Stimulated activated naive CD8-positive, alpha-beta T cell treated with anti-CD3 and anti-CD28 coated beads, Interleukin-15, amount 100 ng/mL, for 72 hours (primary cell): ENCODE measurements at regions not wholly inside any gene's neighbourhood (a gene's known extent, or its start where the extent isn't known, plus 50 kb on each side); places are given as distances from the start of the nearest gene placed in this dataset.

Experiments used
- ATAC-seq: fragments of 150-1000 bp; cut with Tn5 transposase; 2 replicates; pipeline ENCODE4 v1.10.0; 2021; ENCODE audit warnings: mild to moderate bottlenecking, moderate library complexity
- DNase-seq, 2 donors: peaks; one replicate each; pipeline ENCODE4 v3.0.0; 2021 to 2022
- H3K27ac Mint-ChIP-seq, 2 donors: one replicate each; pipeline ENCODE4 v1.8.0; 2022; ENCODE audit warnings: mild to moderate bottlenecking in 2 of 2, mixed read lengths in 2 of 2, moderate library complexity in 2 of 2
- H3K27me3 Mint-ChIP-seq: one replicate; pipeline ENCODE4 v1.8.0; 2022; ENCODE audit warnings: mixed read lengths
- H3K4me1 Mint-ChIP-seq: one replicate; pipeline ENCODE4 v1.8.0; 2022; ENCODE audit warnings: mild to moderate bottlenecking, mixed read lengths
- H3K4me3 Mint-ChIP-seq, 2 donors: one replicate each; pipeline ENCODE4 v1.8.0; 2022; ENCODE audit warnings: mild to moderate bottlenecking in 2 of 2, mixed read lengths in 2 of 2, moderate library complexity in 1 of 2
- H3K9me3 Mint-ChIP-seq, 2 donors: one replicate each; pipeline ENCODE4 v1.8.0; 2022; ENCODE audit warnings: mixed read lengths in 2 of 2

- ATAC-seq (no peak), DNase-seq (no peak)
Observed at GRCh38 chr3:80233576-80233975, 465.8 kb upstream of the ROBO1 start.

DNA sequence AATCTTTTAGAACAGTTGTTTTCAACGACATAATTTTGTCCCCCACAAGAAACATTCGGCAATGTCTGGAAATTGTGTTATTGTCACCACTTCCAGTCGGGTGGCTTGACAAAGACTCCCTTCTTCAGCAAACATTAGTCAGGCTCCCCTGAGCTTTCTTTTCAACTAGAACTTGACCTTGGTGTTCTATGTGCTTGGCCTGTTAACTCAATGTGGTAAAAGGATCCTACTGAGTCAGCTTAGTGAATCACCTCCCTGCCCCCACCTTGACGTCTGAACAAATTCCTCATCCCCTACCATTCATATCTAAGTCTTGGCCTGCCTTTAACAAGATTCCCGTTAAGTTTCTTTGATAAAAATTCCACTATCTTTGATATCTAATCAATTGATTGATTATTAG, 465.0 kb upstream of the ROBO1 start:
- DNase-seq (no peak), ATAC-seq (no peak)
- H3K27me3 Mint-ChIP-seq: no peaks in the 10 kb centered on the region
- peaks cover 7 to 34% of the 10 kb centered on the region in 2 donors for H3K9me3 Mint-ChIP-seq
- no peak overlapping the region for H3K27ac Mint-ChIP-seq
- no peaks in the 10 kb centered on the region for H3K4me1 Mint-ChIP-seq
- H3K4me3 Mint-ChIP-seq: no peak overlapping the region

More at GRCh38 chr3:80233576-80233975, 465.8 kb upstream of the ROBO1 start:
- no peaks in the 10 kb centered on the region for H3K27me3 Mint-ChIP-seq
- H3K27ac Mint-ChIP-seq: no peak overlapping the region
- H3K4me3 Mint-ChIP-seq: no peak overlapping the region
- no peaks in the 10 kb centered on the region for H3K4me1 Mint-ChIP-seq
- H3K9me3 Mint-ChIP-seq: peaks cover 6 to 31% of the 10 kb centered on the region in 2 donors

GRCh38 chr3:80230962-80231361, 463.2 kb upstream of the ROBO1 start:
- Mint-ChIP-seq H3K27ac (no peak overlapping the region), H3K9me3 (peaks cover 10 to 34% of the 10 kb centered on the region in 2 donors), H3K27me3 (no peaks in the 10 kb centered on the region), H3K4me3 (no peak overlapping the region), H3K4me1 (no peaks in the 10 kb centered on the region)
- ATAC-seq (no peak), DNase-seq (no peak)

DNA sequence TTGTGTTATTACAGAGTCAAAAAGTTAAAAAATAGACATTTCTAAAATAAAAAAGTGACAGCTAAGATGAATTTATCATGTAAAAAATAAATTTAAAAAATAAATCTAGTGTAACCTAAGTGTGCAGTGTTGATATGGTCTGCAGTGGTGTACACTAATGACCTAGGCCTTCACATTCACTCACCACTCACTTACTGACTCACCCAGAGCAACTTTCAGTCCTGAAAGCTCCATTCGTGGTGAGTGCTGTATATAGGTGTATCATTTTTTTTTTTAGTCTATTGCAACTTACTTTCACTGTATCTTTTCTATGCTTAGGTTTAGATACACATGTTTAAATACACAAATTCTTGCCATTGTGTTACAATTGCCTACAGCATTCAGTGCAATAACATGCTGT, 459.4 kb upstream of the ROBO1 start:
- no peaks in the 10 kb centered on the region for H3K4me1 Mint-ChIP-seq
- H3K27ac Mint-ChIP-seq: no peak overlapping the region
- H3K27me3 Mint-ChIP-seq: no peaks in the 10 kb centered on the region
- ATAC-seq: no peak
- H3K4me3 Mint-ChIP-seq: no peak overlapping the region
- peaks cover 15 to 16% of the 10 kb centered on the region in 2 donors for H3K9me3 Mint-ChIP-seq
- DNase-seq: no peak

GRCh38 chr3:80215191-80215590, 447.4 kb upstream of the ROBO1 start:
- no peak overlapping the region for H3K27ac Mint-ChIP-seq
- no peak for DNase-seq
- no peaks in the 10 kb centered on the region for H3K27me3 Mint-ChIP-seq
- no peak overlapping the region for H3K4me3 Mint-ChIP-seq
- ATAC-seq: no peak
- H3K9me3 Mint-ChIP-seq: peaks cover 5 to 8% of the 10 kb centered on the region in 2 donors
- H3K4me1 Mint-ChIP-seq: no peaks in the 10 kb centered on the region

GRCh38 chr3:80213086-80213485, 445.3 kb upstream of the ROBO1 start:
- Mint-ChIP-seq H3K9me3 (peaks cover 5 to 8% of the 10 kb centered on the region in 2 donors), H3K4me1 (no peaks in the 10 kb centered on the region), H3K4me3 (no peak overlapping the region), H3K27me3 (no peaks in the 10 kb centered on the region), H3K27ac (no peak overlapping the region)
- DNase-seq (no peak), ATAC-seq (no peak)

DNA sequence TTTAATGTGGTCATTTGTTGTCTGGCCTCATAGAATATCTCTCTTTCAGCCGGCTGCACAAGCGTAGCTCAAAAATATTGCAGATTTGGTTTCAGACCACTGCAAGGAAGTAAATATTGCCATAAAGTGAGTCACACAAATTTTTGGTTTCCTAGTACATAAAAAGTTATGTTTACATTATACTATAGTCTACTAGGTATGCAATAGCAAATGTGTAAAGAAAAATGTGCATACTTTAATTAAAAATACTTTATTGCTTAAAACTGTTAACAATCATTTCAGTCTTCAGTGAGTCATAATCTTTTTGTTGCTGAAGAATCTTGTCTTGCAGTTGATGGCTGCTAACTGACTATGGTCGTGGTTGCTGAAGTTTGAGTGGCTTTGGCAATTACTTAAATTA, 425.1 kb upstream of the ROBO1 start:
- ATAC-seq (no peak), DNase-seq (no peak)
- Mint-ChIP-seq H3K4me1 (no peaks in the 10 kb centered on the region), H3K9me3 (peaks cover 13 to 15% of the 10 kb centered on the region in 2 donors), H3K27me3 (no peaks in the 10 kb centered on the region), H3K27ac (no peak overlapping the region), H3K4me3 (no peak overlapping the region)

- ATAC-seq (no peak), DNase-seq (no peak)
- H3K9me3 Mint-ChIP-seq: peaks cover 7 to 11% of the 10 kb centered on the region in 2 donors
- H3K4me1 Mint-ChIP-seq: no peaks in the 10 kb centered on the region
- H3K27me3 Mint-ChIP-seq: no peaks in the 10 kb centered on the region
- no peak overlapping the region for H3K27ac Mint-ChIP-seq
- H3K4me3 Mint-ChIP-seq: no peak overlapping the region
Observed at GRCh38 chr3:80190051-80190450, 422.3 kb upstream of the ROBO1 start.

DNA sequence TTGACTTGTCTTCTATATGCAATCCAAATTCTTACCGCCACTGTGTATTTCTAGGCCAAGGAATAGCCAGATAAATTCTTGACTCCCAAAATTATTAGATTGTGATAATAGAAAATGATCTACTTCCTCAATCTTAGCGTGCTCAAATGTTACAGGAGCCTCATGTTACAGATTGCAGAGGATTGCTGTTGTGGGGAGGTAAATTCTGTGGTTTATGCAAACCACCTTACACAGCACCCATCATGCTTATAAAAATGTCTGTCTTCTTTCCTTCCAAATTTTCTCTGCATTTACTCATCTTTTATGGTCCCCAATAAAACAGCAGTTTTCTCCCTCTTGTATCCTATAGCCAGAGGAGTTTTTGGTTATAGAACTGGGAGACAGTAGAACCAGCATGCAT, 420.2 kb upstream of the ROBO1 start:
- ATAC-seq: no peak
- Mint-ChIP-seq H3K9me3 (peaks cover 0 to 9% of the 10 kb centered on the region in 2 donors), H3K4me3 (no peak overlapping the region), H3K27me3 (no peaks in the 10 kb centered on the region), H3K4me1 (no peaks in the 10 kb centered on the region), H3K27ac (no peak overlapping the region)
- DNase-seq: no peak

DNA sequence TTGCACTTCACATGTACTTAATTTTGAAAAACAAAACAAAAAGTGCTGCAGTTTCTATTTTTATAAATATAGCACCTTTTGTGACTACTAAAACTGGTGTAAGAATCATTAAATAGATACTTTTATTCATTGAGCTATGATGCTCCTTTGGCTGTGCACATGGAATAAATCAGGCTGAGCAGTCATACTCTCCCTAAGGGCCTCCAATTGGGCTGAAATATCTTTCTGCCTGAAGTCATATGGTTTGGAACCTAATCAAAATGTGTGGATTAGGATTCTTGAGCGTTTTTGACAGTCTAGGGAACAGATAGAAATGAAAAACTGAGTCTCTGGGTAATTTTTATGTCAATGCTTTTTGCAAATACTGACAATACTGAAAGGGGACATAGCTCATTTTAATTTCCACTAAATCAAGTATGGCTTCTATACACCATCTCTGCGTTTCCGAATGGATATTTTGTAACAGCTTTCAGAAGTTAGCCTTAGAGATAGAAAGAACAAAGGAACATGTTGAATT, 392.2 kb upstream of the ROBO1 start:
- Mint-ChIP-seq H3K27me3 (no peaks in the 10 kb centered on the region), H3K27ac (no peak overlapping the region), H3K4me1 (no peaks in the 10 kb centered on the region), H3K9me3 (peaks cover 5 to 12% of the 10 kb centered on the region in 2 donors), H3K4me3 (no peak overlapping the region)
- DNase-seq (no peak), ATAC-seq (no peak)

DNA sequence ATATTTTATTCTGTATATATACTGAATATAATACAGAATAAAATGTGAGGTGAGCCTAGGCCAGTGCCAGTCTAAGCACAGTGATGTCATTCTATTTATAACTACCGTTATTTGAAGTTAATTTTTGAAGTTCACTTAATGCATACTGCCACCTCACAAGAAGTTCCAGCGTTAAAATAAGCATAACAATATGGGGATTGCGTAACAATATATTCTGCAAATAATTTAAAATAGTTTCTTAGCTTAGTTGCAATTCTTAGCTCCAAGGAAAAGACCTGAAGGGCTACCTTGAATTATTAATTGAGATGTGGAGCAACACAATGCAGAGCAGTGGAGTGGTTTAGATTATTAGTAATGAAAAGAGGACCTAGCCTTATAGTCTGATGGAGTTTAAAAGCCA, 390.5 kb upstream of the ROBO1 start:
- no peak for DNase-seq
- Mint-ChIP-seq H3K27ac (no peak overlapping the region), H3K4me3 (no peak overlapping the region), H3K9me3 (peaks cover 2 to 8% of the 10 kb centered on the region in 2 donors), H3K4me1 (no peaks in the 10 kb centered on the region), H3K27me3 (no peaks in the 10 kb centered on the region)
- no peak for ATAC-seq

GRCh38 chr3:80157546-80157945, 389.7 kb upstream of the ROBO1 start:
- peaks cover 5 to 8% of the 10 kb centered on the region in 2 donors for H3K9me3 Mint-ChIP-seq
- ATAC-seq (no peak), DNase-seq (no peak)
- no peak overlapping the region for H3K4me3 Mint-ChIP-seq
- H3K27ac Mint-ChIP-seq: no peak overlapping the region
- no peaks in the 10 kb centered on the region for H3K27me3 Mint-ChIP-seq
- no peaks in the 10 kb centered on the region for H3K4me1 Mint-ChIP-seq

DNA sequence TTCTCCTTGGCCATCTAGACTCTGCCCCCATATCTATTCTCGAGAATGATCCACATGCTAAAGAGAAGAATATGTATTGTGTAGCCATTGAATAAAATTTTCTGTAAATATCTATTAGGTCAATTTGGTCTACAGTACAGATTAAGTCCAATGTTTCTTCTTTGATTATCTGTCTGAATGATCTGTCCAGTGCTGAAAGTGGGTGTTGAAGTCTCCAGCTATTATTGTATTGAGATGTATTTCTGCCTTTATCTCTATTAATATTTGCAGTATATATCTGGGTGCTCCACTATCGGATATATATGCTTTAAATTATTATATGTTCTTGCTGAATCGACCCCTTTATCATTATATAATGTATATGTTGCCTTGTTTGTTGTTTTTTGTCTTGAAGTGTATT, 384.9 kb upstream of the ROBO1 start:
- no peak overlapping the region for H3K27ac Mint-ChIP-seq
- ATAC-seq: no peak
- H3K4me3 Mint-ChIP-seq: no peak overlapping the region
- peaks cover 14 to 43% of the 10 kb centered on the region in 2 donors for H3K9me3 Mint-ChIP-seq
- no peak for DNase-seq
- H3K27me3 Mint-ChIP-seq: no peaks in the 10 kb centered on the region
- H3K4me1 Mint-ChIP-seq: no peaks in the 10 kb centered on the region

GRCh38 chr3:80142714-80143113, 374.9 kb upstream of the ROBO1 start:
- no peaks in the 10 kb centered on the region for H3K27me3 Mint-ChIP-seq
- no peaks in the 10 kb centered on the region for H3K4me1 Mint-ChIP-seq
- no peak overlapping the region for H3K4me3 Mint-ChIP-seq
- H3K27ac Mint-ChIP-seq: no peak overlapping the region
- ATAC-seq (no peak), DNase-seq (no peak)
- peaks cover 16 to 22% of the 10 kb centered on the region in 2 donors for H3K9me3 Mint-ChIP-seq

GRCh38 chr3:80141557-80141956, 373.8 kb upstream of the ROBO1 start:
- no peaks in the 10 kb centered on the region for H3K27me3 Mint-ChIP-seq
- ATAC-seq: no peak
- H3K4me3 Mint-ChIP-seq: no peak overlapping the region
- H3K27ac Mint-ChIP-seq: no peak overlapping the region
- H3K4me1 Mint-ChIP-seq: no peaks in the 10 kb centered on the region
- DNase-seq: no peak
- peaks cover 18 to 22% of the 10 kb centered on the region in 2 donors for H3K9me3 Mint-ChIP-seq

DNA sequence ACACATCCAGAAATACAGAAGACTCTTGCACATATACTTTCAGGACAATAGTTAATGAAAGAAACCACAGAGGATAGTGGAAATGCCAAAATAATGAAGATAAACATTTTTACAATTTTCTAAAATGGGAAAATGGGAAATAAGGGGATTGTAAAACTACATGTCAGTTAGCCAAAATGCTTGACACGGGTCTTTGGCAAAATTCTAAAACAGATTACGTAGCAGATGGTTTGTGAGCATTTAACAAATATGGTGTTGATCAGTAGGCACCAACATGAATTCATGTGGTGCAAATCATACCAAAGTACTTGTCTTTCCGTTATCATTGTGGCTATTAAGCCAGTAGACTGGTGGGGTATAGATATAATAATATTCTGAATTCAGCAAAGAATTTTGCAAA, 348.5 kb upstream of the ROBO1 start:
- no peak for ATAC-seq
- peaks cover 0 to 15% of the 10 kb centered on the region in 2 donors for H3K9me3 Mint-ChIP-seq

DNA sequence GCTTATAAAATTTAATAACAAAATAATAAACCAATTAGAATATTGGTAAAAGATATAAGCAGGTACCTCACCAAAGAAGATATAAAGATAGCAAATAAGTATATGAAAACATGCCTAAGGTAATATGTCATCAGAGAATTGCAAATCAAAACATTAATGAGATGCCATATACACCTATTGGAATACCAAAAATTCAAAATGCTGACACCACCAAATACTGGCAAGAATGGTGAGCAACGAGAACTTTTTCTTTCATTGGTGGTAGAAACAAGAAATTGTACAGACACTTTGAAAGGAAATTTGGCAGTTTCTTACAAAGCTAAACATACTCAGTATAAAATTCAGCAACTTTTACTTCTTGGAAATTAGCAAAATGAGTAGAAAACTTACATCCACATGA, 346.9 kb upstream of the ROBO1 start:
- Mint-ChIP-seq H3K4me3 (no peak overlapping the region), H3K9me3 (peaks cover 0 to 15% of the 10 kb centered on the region in 2 donors), H3K27me3 (no peaks in the 10 kb centered on the region), H3K4me1 (no peaks in the 10 kb centered on the region), H3K27ac (no peak overlapping the region)
- no peak for ATAC-seq
- DNase-seq: no peak

More for the DNA sequence above, 348.5 kb upstream of the ROBO1 start:
- Mint-ChIP-seq H3K4me1 (no peaks in the 10 kb centered on the region), H3K27me3 (no peaks in the 10 kb centered on the region), H3K27ac (no peak overlapping the region), H3K4me3 (no peak overlapping the region)
- no peak for DNase-seq
